H54 (cell line): ENCODE measurements at regions not wholly inside any gene's neighbourhood (a gene's known extent, or its start where the extent isn't known, plus 50 kb on each side); places are given as distances from the start of the nearest gene placed in this dataset.
"Not testable (repeated sequence)": the region's sequence is repeated elsewhere in the genome, so short reads cannot be mapped to it uniquely, and the experiment has no call there.

Experiments used
- DNase-seq: peaks from one replicate; pipeline ENCODE4 v3.0.0; 2011; ENCODE audit warnings: low spot score, mixed read lengths; ENCODE audit not compliant: insufficient read length
- FAIRE-seq: peaks from 3 replicates; lab custom pipeline; 2011; peaks lifted over from hg19 to GRCh38; lab: Jason Lieb, UNC
- POLR2A ChIP-seq: IDR thresholded peaks from 2 replicates; pipeline ENCODE4 v1.6.1; 2011; ENCODE audit warnings: low read depth, mild to moderate bottlenecking, low read length

GRCh38 chr6:44006872-44007303, 120.4 kb downstream of the MRPL14 start:
- FAIRE-seq: no peak
- no peak for DNase-seq
- TF ChIP-seq POLR2A: no peak

DNA sequence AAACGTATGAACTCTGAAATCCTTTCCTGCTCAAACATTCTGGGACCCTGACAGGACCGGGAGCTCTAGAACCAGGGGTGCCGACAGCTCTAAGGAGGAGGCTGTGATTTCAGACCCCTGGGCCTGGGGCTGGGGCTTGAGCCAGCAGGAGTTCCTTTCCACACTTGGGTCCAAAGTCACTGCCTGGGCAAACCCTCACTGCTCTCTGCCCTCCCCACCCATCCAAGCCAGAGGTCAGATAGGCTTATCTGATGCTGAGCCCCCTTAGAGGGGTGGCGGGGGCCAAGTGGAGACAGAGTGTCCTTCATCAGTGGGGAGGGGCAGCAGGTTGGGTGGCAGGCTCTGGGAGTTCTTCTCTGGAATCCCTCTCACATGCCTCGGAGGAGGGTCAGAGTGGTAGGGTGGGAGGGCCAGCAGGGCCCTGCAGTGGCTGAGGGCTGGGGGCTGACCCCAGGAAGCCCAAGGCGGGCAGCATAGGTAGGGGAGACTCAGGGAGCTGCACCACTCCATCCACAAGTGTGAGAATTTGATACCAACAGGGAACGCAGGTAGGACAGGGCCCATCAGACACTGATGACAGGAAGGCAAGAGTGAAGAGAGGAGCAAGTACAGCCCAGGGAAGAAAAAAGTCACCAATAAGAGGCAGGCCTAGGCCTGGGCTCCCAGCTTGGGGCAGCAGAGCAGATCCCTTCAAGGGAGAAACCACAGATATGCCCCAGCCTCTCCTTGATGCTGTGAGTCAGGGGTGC, 121.0 kb downstream of the MRPL14 start:
- DNase-seq: peak; percentile 61
- no peak for TF ChIP-seq POLR2A
- FAIRE-seq: no peak

GRCh38 chr6:44005507-44005903, 121.7 kb downstream of the MRPL14 start:
- DNase-seq: no peak
- TF ChIP-seq POLR2A: no peak
- no peak for FAIRE-seq

DNA sequence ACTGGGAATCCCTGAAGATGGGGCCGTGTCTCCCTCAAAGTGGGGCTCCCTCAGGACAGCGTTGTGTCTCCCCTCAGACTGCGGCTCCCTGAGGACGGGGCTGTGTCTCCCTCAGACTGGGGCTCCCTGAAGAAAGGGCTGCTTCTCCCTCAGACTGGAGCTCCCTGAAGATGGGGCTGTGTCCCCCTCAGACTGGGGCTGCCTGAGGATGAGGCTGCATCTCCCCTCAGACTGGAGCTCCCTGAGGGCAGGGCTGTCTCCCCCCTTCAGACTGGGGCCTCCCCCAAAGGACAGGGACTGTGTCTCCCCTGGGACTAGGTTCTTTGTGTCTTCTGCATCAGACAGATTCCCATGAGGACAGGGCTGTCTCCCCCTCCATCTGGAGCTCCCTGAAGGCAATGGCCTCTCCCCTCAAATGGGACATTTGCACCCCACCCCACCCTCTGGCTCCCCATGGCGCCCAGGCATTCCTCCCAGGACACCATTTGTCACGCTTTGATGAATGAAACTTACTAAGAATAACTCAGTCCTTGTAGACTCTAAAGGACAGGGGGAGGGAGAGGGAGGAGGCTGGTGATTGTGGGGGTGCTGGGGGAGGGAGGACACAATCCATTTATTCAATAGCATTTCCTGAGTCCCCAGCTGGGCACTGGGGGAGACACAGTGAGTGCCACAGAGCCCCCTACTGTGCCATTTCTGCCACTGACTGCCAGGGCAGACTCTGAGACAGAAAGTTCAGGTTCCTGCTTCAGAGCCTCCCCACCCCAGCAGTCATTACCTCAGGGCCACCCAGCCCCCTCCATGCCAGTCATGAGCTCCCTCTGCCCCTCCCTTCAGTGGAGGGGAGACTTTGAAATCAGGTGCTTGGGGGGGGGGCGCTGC, 122.4 kb downstream of the MRPL14 start:
- 0 out of 2 replicates have a peak, but pooled peaks have one; percentile 20 for TF ChIP-seq POLR2A
- peak; percentile 82 for DNase-seq
- no peak for FAIRE-seq

DNA sequence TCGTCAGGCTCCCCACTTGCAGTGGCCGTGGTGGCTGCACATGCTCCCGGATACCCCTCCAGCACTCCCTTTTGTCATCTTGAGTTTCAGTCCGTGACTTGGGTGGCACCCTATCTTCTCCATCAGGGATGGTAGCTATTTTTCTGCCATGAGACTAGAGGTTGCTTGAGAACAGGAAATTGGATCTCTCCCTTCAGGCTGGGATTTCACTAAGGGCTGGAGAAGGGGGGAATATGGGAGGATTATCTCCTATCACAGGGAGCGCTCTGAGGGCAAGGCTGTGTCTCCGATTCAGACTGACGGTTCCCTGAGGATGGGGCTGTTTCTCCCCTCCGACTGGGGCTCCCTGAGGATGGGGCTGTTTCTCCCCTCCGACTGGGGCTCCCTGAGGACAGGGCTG, 123.1 kb downstream of the MRPL14 start:
- no peak for TF ChIP-seq POLR2A
- peak; percentile 51 for DNase-seq
- no peak for FAIRE-seq

- no peak for DNase-seq
- no peak for TF ChIP-seq POLR2A
- FAIRE-seq: no peak
These were observed 123.7 kb downstream of the MRPL14 start for GRCh38 chr6:44003345-44004061.

- no peak for FAIRE-seq
These were observed 124.5 kb downstream of the MRPL14 start for GRCh38 chr6:44002593-44003344.

GRCh38 chr6:44002067-44002592, 125.1 kb downstream of the MRPL14 start:
- no peak for FAIRE-seq
- DNase-seq: peak; percentile 54
- TF ChIP-seq POLR2A: no peak

More at GRCh38 chr6:44002593-44003344, 124.5 kb downstream of the MRPL14 start:
- DNase-seq: no peak
- TF ChIP-seq POLR2A: no peak

- no peak for FAIRE-seq
- no peak for TF ChIP-seq POLR2A
- peak; percentile 83 for DNase-seq
These were observed 125.8 kb downstream of the MRPL14 start for GRCh38 chr6:44001318-44002066.

- no peak for TF ChIP-seq POLR2A
- no peak for FAIRE-seq
- no peak for DNase-seq
These were observed 126.9 kb downstream of the MRPL14 start for GRCh38 chr6:44000164-44000842.

DNA sequence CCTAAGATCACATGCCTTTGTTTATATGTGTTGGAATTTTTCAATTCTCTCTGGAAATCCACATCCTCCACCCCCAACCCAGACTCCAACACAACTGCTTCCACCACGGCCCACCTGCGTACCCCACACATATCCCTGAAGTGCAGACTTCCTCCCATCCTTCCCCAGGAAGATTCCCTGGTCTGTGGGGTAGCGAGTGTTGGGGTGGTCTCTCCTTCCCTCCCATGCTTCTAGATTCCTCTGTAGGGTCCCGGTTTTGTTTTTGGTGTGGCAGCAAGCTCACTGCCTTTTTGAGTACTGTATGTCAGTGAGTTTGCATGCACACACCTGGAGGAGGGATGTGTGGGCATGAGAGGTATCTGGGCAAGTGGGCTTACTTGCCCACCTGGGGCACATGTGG, 127.6 kb downstream of the MRPL14 start:
- no peak for FAIRE-seq
- no peak for TF ChIP-seq POLR2A

GRCh38 chr6:43998592-43999243, 128.5 kb downstream of the MRPL14 start:
- not testable (repeated sequence) for FAIRE-seq, DNase-seq

More for the DNA sequence above, 127.6 kb downstream of the MRPL14 start:
- DNase-seq: no peak

GRCh38 chr6:43997990-43998585, 129.2 kb downstream of the MRPL14 start:
- DNase-seq, FAIRE-seq: not testable (repeated sequence)
